ENCODE measurements at regions not wholly inside any gene's neighbourhood (a gene's known extent, or its start where the extent isn't known, plus 50 kb on each side); places are given as distances from the start of the nearest gene placed in this dataset.

GRCh38 chr2:18800240-18800971 is 211.0 kb upstream of the NT5C1B start:
- H2BK15ac ChIP-seq (ENCODE audit: low read depth, low read length), result no peak overlapping the region
- BruUV-seq (replicated peaks), result no TSS peak
- no peak overlapping the region for H3K4ac ChIP-seq (ENCODE audit: low read depth, low read length)
- H3K56ac ChIP-seq (ENCODE audit: extremely low read depth, insufficient read depth, low read length), result no peak overlapping the region
- H3K14ac ChIP-seq (replicated peaks; ENCODE audit: low read depth, low read length), result no peak overlapping the region
- no peak for DNase-seq
- H3K9ac ChIP-seq (ENCODE audit: low read depth, low read length), result no peak overlapping the region
- TF ChIP-seq USF2 (IDR thresholded peaks at IDR 0.05; ENCODE audit: low read depth, low read length) (no peak), RFX5 (IDR thresholded peaks at IDR 0.05; ENCODE audit: low read depth, low read length) (no peak), CHD1 (IDR thresholded peaks at IDR 0.05; ENCODE audit: low read depth, low read length) (no peak), POLR2A (IDR thresholded peaks at IDR 0.05; ENCODE audit: low read depth, low read length) (no peak), BHLHE40 (IDR thresholded peaks at IDR 0.05; ENCODE audit: low read depth, low read length) (no peak), CTCF (conservative IDR thresholded peaks at IDR 0.05; ENCODE audit: low read depth, low read length) (no peak), MAZ (IDR thresholded peaks at IDR 0.05; ENCODE audit: borderline replicate concordance, low read depth, low read length) (no peak), MXI1 (IDR thresholded peaks at IDR 0.05; ENCODE audit: borderline replicate concordance, low read depth, low read length) (no peak), RCOR1 (IDR thresholded peaks at IDR 0.05; ENCODE audit: insufficient replicate concordance, low read length) (no peak), ELK1 (IDR thresholded peaks at IDR 0.05; ENCODE audit: borderline replicate concordance, low read depth, low read length) (no peak), MAFK (IDR thresholded peaks at IDR 0.05; ENCODE audit: low read depth, low read length) (no peak), CEBPB (IDR thresholded peaks at IDR 0.05; ENCODE audit: low read depth, low read length) (no peak), FOS (IDR thresholded peaks at IDR 0.05; ENCODE audit: low read depth, low read length) (no peak), RAD21 (IDR thresholded peaks at IDR 0.05; ENCODE audit: low read length) (no peak), SMC3 (IDR thresholded peaks at IDR 0.05; ENCODE audit: low read depth, low read length) (no peak), NFE2L2 (IDR thresholded peaks at IDR 0.05; ENCODE audit: low read depth, low read length) (no peak)
- no peaks in the 10 kb centered on the region for H3K79me1 ChIP-seq (ENCODE audit: low read depth in 1 of 2, low read length in 2 of 2)
- H4K8ac ChIP-seq (ENCODE audit: low read depth in 2 of 2, low read length in 2 of 2), result no peak overlapping the region
- POLR2A ChIA-PET (ENCODE audit: unreplicated experiment), result no interaction called here
- no peak overlapping the region for H3K27ac ChIP-seq (ENCODE audit: insufficient read depth, low read length)
- CTCF ChIA-PET, result interaction anchor here (1.0 kb wide), 1 partner anchor 9 kb away, joined by 3 read pairs; no protein-coding TSS in a partner anchor
- H2AK5ac ChIP-seq (ENCODE audit: low read depth, low read length), result no peak overlapping the region
- no peak overlapping the region for H4K91ac ChIP-seq (ENCODE audit: insufficient read depth, low read depth, low read length)
- H3K4me2 ChIP-seq (ENCODE audit: low read depth, low read length), result no peak overlapping the region
- in situ Hi-C loops (cut with MboI; ENCODE audit: low sequenced_read_pairs) (no loop called here), intact Hi-C loops (cut with micrococcal nuclease) (no loop called here), dilution Hi-C loops (cut with HindIII; ENCODE audit: low sequenced_read_pairs, unreplicated experiment) (no loop called here)
- no peak overlapping the region for H2AFZ ChIP-seq (replicated peaks; ENCODE audit: low read length, poor library complexity)
- H3K36me3 ChIP-seq (ENCODE audit: control insufficient read depth, insufficient read depth, low read length), result no peaks in the 10 kb centered on the region
- H3K4me3 ChIP-seq (ENCODE audit: insufficient read depth, low read depth, low read length), result no peak overlapping the region
- ATAC-seq (ENCODE audit: low read depth), result no peak
- no peaks in the 10 kb centered on the region for H3K9me1 ChIP-seq (ENCODE audit: insufficient read depth, low read length)
- H4K20me1 ChIP-seq (ENCODE audit: insufficient read depth, low read length), result no peaks in the 10 kb centered on the region
- H3K23ac ChIP-seq (ENCODE audit: low read depth, low read length), result no peak overlapping the region
- 67% methylated on average over 2 of the region's 6 CpGs; no CpG with 5 or more reads in 1 of the 2 experiments for WGBS, 2 experiments (ENCODE audit: extremely low coverage in 2 of 2, insufficient read length in 1 of 2)
- H2AK9ac ChIP-seq (replicated peaks; ENCODE audit: low read depth, low read length, poor library complexity), result no peak overlapping the region
- no peaks in the 10 kb centered on the region for H3K9me3 ChIP-seq (ENCODE audit: control insufficient read depth, insufficient read depth, low read length)
- H3K18ac ChIP-seq (ENCODE audit: low read depth, low read length), result no peak overlapping the region
- H4K5ac ChIP-seq (ENCODE audit: low read depth, low read length), result no peak overlapping the region
- H2BK5ac ChIP-seq (ENCODE audit: low read depth, low read length, poor library complexity, severe bottlenecking), result no peak overlapping the region
- no peak overlapping the region for H2BK20ac ChIP-seq (ENCODE audit: low read depth, low read length)
- H3K4me1 ChIP-seq (ENCODE audit: control insufficient read depth, insufficient read depth, low read length), result no peaks in the 10 kb centered on the region
- no peaks in the 10 kb centered on the region for H3K27me3 ChIP-seq (ENCODE audit: control insufficient read depth, insufficient read depth, low read length)
- no peak overlapping the region for H2BK120ac ChIP-seq (ENCODE audit: low read depth, low read length)

Measured in IMR-90 (cell line).